Activated CD4-positive, alpha-beta T cell treated with anti-CD3 and anti-CD28 coated beads, Interleukin-2, amount 50 U/mL, for 24 hours (primary cell): ENCODE measurements at regions not wholly inside any gene's neighbourhood (a gene's known extent, or its start where the extent isn't known, plus 50 kb on each side); places are given as distances from the start of the nearest gene placed in this dataset.

Source experiments
- DNase-seq, 2 donors: peaks; one replicate each; pipeline ENCODE4 v3.0.0-alpha.2; 2020; ENCODE audit warnings: low read depth in 1 of 2, low spot score in 1 of 2

DNA sequence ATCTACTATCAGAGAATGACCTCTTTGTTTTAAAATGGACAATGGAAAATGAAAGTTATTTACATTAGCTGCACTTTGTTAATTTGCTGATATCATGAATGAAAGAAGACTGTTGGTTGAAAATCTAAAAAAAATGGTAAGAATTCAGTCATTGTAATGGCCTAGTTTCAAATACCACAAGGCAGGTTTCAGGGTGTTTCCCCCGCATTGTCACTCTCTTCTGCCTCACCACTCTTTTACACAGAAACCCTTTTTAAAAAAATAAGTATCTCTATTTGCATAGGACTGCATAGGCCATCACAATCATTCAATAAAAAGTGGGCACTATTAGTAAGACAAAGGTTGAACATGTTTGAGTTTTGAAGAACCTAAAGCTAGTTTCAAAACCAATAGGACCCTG, 737.1 kb downstream of the INHBA start:
- no peak for DNase-seq

DNA sequence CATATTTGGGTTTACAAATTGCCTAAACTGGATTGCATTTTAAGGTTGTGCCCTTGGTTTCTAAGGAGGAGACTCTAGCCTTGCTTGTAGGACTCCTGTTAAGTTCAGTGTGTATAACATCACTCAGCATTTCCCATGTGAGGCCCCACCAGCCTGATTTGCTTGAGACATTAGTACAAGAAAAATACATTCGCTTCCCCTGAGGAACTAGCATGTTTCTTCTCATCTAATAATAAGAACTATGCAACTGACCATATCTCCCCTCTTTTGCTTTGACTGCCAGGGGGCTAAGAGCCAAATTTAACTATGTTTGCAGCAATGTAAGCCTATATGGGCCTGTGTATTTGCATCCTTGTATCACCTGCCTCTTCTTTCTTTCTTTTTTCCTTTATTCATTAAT, 737.9 kb downstream of the INHBA start:
- DNase-seq: no peak

- no peak for DNase-seq
Measured at GRCh38 chr7:40964610-40965009, 738.3 kb downstream of the INHBA start.

DNA sequence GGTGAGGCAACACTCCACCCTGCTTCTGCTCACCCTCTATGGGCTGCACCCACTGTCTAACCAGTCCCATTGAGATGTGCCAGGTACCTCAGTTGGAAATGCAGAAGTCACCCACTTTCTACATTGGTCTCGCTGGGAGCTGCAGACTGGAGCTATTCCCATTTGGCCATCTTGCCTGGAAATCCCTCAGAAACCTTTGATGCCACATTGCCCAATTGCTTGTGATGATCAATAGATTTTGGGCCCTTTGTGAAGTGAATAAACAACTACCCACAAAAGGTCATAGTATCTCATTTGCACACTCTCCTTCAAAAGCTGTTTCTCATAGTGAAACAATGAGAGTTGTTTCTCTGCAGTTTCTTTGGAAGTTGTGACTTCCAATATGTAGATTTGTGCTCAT, 742.9 kb downstream of the INHBA start:
- no peak for DNase-seq

DNA sequence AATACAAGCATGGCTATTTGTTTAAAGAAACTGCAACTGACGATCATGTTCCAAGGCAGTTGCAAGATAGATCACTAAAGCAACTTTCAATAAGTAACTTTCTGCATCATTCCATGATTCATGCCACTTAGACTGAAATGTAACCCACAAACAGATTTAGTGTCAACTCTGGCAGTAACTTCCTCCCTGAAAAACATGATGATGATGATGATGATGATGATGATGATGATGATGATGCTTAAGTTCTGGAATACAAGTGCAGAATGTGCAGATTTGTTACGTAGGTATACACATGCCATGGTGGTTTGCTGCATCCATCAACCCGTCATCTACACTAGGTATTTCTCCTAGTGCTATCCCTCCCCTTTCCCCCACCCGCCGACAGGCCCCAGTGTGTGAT, 754.7 kb downstream of the INHBA start:
- DNase-seq: no peak

DNA sequence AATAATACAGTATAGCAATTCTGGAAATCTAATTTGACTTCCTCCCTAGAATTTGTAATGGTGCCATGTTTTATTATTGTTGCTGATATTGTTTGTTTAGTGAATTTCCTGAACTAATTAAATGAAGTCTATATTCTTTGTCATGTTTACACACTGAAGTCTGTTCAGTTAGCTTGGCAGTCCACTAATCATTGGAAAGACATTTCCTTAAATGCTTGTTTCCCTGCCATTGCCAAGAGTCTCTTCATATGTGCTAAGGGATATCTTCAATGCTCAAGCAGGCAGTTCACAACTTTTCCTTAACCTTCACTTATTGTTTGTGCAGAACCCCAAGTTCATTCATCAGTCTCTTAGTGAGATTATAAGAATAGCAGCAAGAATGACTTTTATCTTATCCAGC, 755.3 kb downstream of the INHBA start:
- DNase-seq: no peak

GRCh38 chr7:40946549-40946948, 756.3 kb downstream of the INHBA start:
- no peak for DNase-seq

- DNase-seq: no peak
Measured at GRCh38 chr7:40945788-40946187, 757.1 kb downstream of the INHBA start.

DNA sequence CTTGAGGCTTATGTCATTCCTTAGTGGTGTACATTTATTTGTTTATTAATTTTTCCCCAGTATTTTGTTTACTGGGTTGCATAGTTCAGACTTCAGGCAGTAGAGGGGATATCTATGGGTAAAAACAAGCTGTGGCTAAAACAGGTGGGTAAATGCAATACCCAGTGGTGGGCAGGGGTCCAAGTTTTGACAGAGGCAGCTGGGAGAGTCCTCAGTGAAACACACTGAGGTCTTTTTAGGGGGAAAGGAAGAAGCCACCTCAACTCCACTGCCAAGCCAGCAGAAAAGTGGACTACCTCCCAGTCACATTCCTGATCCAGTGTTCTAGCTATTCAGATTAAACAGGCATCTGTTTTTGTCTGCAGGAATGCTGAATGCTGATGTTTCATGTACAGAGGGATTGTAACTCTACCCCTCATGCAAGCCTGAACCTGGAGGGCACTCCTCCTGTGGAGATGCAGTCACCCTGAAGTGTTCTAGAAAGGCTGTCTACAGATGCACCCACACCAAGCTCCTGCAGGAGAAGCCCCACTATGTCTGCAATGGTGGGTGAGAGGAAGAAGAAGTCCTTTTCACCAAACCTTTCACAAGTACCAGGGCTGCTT, 757.8 kb downstream of the INHBA start:
- DNase-seq: no peak

DNA sequence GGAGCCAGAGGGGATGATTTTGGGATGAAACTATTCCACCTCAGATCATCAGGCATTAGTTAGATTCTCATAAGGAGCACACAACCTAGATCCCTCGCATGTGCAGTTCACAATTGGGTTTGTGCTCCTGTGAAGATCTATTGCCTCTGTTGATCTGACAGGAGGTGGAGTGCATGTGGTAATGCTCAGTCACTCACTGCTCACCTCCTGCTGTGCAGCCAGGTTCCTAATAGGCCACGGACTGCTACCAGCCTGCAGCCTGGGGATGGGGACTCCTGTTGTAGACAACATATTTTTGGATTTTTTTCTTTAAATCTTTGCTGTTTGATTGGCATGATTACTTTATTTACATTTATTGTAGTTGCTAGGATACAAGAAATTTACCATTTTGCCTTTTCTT, 765.0 kb downstream of the INHBA start:
- DNase-seq: no peak

GRCh38 chr7:40935435-40935834, 767.5 kb downstream of the INHBA start:
- DNase-seq: no peak

DNA sequence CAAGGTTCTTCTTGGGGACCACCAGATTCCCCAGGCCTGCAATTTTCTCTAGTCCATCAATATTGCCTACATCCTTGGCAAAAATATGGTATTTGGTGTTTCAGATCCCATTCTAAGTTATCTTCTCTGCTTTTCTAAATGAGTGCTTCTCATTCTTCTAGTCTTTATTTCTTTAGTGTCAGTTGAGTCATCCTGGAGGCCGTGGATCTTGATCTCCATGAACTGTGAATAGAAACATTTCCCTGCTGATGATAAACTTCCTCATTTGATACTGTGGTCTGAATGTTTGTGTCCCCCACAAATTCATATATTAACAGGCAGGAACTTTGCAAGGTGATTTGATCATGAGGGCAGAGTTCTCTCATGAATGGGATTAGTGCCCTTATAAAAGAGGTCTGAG, 779.3 kb downstream of the INHBA start:
- no peak for DNase-seq

GRCh38 chr7:40922316-40922670, 780.6 kb downstream of the INHBA start:
- DNase-seq: no peak

DNA sequence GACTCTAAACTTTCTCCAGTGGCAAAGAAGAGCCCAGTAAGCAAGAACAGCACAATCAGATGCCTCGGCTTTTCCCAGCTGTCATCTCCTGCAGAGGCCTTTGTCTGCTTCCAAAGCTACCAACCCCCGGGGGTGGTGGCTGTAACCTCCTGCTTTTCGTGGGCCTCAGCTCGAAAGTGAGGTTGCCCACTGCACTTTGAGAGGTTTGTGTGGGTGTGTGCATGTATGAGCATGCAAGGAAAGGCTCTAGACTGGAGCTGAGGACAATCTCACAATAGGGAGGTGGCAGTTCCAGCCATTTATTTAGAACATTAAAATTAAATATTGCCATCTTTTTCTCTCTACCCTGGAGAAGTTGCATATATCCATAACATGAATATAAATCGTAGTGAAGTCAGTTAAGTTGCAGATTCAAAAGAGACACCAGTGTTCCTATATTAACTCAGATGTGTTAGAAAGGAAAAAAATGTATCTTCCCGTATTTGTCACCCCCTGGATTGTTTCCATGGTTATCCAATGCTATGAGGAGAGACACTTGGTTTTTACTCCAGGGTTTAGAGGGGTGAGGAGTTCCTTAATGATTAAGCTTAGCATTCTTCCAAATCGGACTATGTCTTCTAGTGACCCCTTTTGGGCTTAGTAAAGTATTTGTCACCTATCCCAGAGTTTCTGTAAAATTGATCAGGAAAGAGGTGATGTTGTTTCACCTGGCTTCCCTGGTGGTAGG, 781.1 kb downstream of the INHBA start:
- DNase-seq: no peak

DNA sequence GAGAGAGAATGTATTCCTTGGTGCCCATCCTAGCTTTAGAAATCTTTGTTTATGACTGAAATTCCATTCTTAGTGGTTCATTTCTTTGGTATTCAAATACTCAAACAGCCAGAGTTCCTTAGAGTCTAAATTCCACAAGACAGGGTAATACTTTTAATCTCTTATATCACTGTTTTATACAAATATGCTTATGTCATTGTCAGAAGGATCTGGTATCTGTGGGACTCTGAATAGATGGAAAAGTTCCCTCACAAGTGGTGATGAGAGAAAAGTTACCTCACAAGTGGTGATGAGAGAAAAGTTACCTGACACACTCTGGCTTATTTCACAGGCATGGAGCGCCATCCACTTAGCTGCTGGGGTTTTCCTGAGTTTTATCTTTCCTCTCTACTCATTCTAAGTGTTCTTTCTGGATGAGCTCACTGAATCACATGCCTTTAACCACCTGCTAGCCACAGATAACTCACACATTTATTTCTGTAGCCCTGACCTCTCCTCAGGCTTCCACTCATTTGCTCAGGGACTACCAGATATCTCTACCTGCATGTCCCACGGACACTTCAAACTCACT, 784.0 kb downstream of the SUGCT start:
- DNase-seq: no peak

DNA sequence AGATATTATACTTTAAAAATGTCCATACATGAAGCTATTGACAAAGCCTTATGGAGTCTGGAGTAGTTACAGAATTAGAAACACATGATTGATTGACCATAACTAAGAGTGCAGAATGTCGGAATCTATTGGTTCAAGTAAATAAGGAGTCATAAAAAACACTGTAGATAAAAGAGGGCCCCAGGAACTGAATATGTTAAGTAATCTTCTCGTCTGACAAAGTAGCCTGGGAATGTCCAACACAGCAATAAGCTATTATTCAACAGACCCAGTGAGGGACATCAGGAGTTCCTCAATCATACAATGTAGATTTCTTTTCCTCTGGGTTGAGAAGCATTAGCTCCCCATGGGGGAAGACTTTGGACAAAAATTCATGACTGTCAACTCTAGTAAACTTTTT, 782.0 kb downstream of the SUGCT start:
- DNase-seq: no peak

DNA sequence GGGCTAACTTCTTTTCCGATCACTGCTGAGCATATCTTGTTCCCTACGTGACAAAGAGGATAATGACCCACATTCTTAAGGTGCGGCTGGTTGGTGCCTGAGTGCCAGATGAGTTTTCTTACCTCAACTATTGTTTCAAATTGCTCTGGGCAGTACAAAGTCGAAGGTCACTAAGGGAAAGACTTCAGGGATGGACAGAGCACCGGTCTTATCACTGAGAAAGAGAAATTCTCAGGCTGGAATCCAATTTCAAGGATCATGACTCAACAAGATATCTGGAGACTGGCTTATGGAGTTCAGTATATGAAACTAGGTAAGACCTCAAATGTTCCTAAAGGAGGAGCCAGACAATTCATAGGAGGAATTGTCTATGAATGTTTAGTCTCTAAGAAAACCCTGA, 780.3 kb downstream of the SUGCT start:
- DNase-seq: no peak
